Osteocyte (in vitro differentiated cells): ENCODE measurements at regions not wholly inside any gene's neighbourhood (a gene's known extent, or its start where the extent isn't known, plus 50 kb on each side); places are given as distances from the start of the nearest gene placed in this dataset.

Source experiments
- DNase-seq: peaks from one replicate; pipeline ENCODE4 v3.0.0; 2021; ENCODE audit warnings: mixed read lengths; ENCODE audit not compliant: unreplicated experiment; ENCODE audit errors: extremely low spot score
- H3K27ac Mint-ChIP-seq: one replicate; pipeline ENCODE4 v1.8.0; 2021; ENCODE audit warnings: mild to moderate bottlenecking, mixed read lengths; ENCODE audit not compliant: unreplicated experiment
- H3K27me3 Mint-ChIP-seq: one replicate; pipeline ENCODE4 v1.8.0; 2021; ENCODE audit warnings: mixed read lengths; ENCODE audit not compliant: unreplicated experiment
- H3K36me3 Mint-ChIP-seq: one replicate; pipeline ENCODE4 v1.8.0; 2021; ENCODE audit warnings: mixed read lengths; ENCODE audit not compliant: unreplicated experiment
- H3K4me1 Mint-ChIP-seq: one replicate; pipeline ENCODE4 v1.8.0; 2021; ENCODE audit warnings: mixed read lengths; ENCODE audit not compliant: unreplicated experiment
- H3K4me3 Mint-ChIP-seq: one replicate; pipeline ENCODE4 v1.8.0; 2021; ENCODE audit warnings: mild to moderate bottlenecking, moderate library complexity, mixed read lengths; ENCODE audit not compliant: unreplicated experiment
- H3K9me3 Mint-ChIP-seq: one replicate; pipeline ENCODE4 v1.8.0; 2021; ENCODE audit warnings: mixed read lengths; ENCODE audit not compliant: unreplicated experiment
- TF ChIP-seq, protein P1 (sequence below): fragments of 200-600 bp; sonication (generic); IDR thresholded peaks from 2 replicates; pipeline ENCODE4 v1.5.0; 2021; ENCODE audit warnings: antibody characterized with exemption, mild to moderate bottlenecking, moderate library complexity

- H3K9me3 Mint-ChIP-seq, result no peaks in the 10 kb centered on the region
- DNase-seq, result no peak
- H3K36me3 Mint-ChIP-seq, result no peaks in the 10 kb centered on the region
- H3K4me1 Mint-ChIP-seq, result peaks cover 11% of the 10 kb centered on the region
- no peak overlapping the region for H3K4me3 Mint-ChIP-seq
- no peak overlapping the region for H3K27ac Mint-ChIP-seq
- peaks cover 12% of the 10 kb centered on the region for H3K27me3 Mint-ChIP-seq
- TF ChIP-seq, protein P1, sequence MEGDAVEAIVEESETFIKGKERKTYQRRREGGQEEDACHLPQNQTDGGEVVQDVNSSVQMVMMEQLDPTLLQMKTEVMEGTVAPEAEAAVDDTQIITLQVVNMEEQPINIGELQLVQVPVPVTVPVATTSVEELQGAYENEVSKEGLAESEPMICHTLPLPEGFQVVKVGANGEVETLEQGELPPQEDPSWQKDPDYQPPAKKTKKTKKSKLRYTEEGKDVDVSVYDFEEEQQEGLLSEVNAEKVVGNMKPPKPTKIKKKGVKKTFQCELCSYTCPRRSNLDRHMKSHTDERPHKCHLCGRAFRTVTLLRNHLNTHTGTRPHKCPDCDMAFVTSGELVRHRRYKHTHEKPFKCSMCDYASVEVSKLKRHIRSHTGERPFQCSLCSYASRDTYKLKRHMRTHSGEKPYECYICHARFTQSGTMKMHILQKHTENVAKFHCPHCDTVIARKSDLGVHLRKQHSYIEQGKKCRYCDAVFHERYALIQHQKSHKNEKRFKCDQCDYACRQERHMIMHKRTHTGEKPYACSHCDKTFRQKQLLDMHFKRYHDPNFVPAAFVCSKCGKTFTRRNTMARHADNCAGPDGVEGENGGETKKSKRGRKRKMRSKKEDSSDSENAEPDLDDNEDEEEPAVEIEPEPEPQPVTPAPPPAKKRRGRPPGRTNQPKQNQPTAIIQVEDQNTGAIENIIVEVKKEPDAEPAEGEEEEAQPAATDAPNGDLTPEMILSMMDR, result no peak
Measured at GRCh38 chr9:17859228-17859627, 280.4 kb downstream of the SH3GL2 start.

GRCh38 chr9:17859987-17860386, 281.1 kb downstream of the SH3GL2 start:
- DNase-seq, result no peak
- TF ChIP-seq, protein P1, result no peak
- Mint-ChIP-seq H3K9me3 (no peaks in the 10 kb centered on the region), H3K27ac (no peak overlapping the region), H3K4me1 (peaks cover 11% of the 10 kb centered on the region), H3K4me3 (no peak overlapping the region), H3K36me3 (no peaks in the 10 kb centered on the region), H3K27me3 (peaks cover 10% of the 10 kb centered on the region)

- H3K27ac Mint-ChIP-seq, result no peak overlapping the region
- H3K27me3 Mint-ChIP-seq, result peaks cover 5% of the 10 kb centered on the region
- H3K4me1 Mint-ChIP-seq, result no peaks in the 10 kb centered on the region
- no peak for DNase-seq
- H3K36me3 Mint-ChIP-seq, result no peaks in the 10 kb centered on the region
- TF ChIP-seq, protein P1, result no peak
- no peaks in the 10 kb centered on the region for H3K9me3 Mint-ChIP-seq
- no peak overlapping the region for H3K4me3 Mint-ChIP-seq
Measured at GRCh38 chr9:17862101-17862500, 283.2 kb downstream of the SH3GL2 start.

DNA sequence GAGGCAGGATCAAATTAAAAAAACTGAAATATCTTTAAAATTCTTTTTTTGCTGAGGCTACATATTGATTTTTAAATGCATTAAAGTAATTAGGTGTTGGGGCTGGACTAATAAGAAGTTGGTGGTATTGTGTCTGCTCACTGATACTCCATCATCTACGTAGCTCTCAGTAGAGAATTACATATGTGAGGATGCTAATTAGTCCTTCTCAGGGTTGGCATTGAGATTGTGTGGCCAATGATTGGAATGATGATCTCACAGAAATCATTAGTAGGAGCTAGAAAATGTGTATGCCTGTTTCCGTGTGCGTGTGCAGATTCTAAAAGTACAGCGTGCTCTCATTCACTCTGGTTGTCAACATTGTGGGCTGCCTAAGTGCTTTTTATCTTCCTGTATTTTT, 283.8 kb downstream of the SH3GL2 start:
- Mint-ChIP-seq H3K4me1 (no peaks in the 10 kb centered on the region), H3K27me3 (peaks cover 5% of the 10 kb centered on the region), H3K27ac (no peak overlapping the region), H3K9me3 (no peaks in the 10 kb centered on the region), H3K36me3 (no peaks in the 10 kb centered on the region), H3K4me3 (no peak overlapping the region)
- DNase-seq, result no peak
- TF ChIP-seq, protein P1, result no peak

DNA sequence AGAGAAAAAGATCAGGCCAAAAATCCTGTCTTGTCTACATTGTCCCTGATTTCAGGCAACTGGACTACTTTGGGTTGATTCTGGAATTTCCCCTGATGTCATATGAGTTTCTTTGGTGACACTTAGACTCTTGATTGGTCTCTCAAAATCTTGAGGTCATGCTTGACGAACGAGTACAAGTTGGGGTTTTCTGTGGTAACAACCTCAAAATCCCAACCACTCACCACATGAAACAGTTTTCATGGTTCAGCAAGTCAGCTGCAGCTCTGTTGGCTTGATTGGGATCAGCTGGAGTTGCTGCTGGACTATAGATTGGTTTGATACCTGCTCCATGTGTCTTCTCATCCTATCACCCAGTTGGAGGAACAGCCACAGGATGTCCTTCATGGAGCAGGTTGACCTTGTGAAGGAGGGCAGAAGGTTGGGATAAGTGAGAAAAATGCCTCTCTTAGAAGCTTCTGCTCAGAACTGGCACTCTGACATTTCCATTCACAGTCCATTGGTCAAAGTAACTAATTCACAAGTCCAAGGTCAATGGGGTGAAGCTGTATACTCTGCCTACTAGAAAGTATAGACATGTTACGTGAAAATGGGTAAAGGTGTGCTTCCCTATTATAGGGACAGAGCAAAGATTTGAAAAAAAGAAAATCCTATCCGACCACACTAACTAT, 284.5 kb downstream of the SH3GL2 start:
- Mint-ChIP-seq H3K36me3 (no peaks in the 10 kb centered on the region), H3K27me3 (peaks cover 5% of the 10 kb centered on the region), H3K9me3 (no peaks in the 10 kb centered on the region), H3K4me1 (no peaks in the 10 kb centered on the region), H3K4me3 (no peak overlapping the region), H3K27ac (no peak overlapping the region)
- DNase-seq, result no peak
- TF ChIP-seq, protein P1, result no peak
